ENCODE measurements at regions not wholly inside any gene's neighbourhood (a gene's known extent, or its start where the extent isn't known, plus 50 kb on each side); places are given as distances from the start of the nearest gene placed in this dataset.
"Not testable (repeated sequence)": the region's sequence is repeated elsewhere in the genome, so short reads cannot be mapped to it uniquely, and the experiment has no call there.

- intact Hi-C loops (cut with micrococcal nuclease): no loop called here
- no peak for DNase-seq
- ATAC-seq: no peak
These were observed 58.6 kb downstream of the MAGEA10 start for GRCh38 chrX:152079768-152080167.

- DNase-seq (no peak), ATAC-seq (peak; percentile 45)
- intact Hi-C loops (cut with micrococcal nuclease): no loop called here
These were observed 64.2 kb downstream of the MAGEA10 start for GRCh38 chrX:152074163-152074562.

- ATAC-seq (no peak), DNase-seq (no peak)
- intact Hi-C loops (cut with micrococcal nuclease): no loop called here
These were observed 66.1 kb downstream of the MAGEA10 start for GRCh38 chrX:152072236-152072635.

- ATAC-seq: no peak
- intact Hi-C loops (cut with micrococcal nuclease): no loop called here
- no peak for DNase-seq
These were observed 68.2 kb downstream of the MAGEA10 start for GRCh38 chrX:152070144-152070543.

- DNase-seq: no peak
- ATAC-seq: no peak
- intact Hi-C loops (cut with micrococcal nuclease): no loop called here
These were observed 76.8 kb downstream of the MAGEA10 start for GRCh38 chrX:152061557-152061956.

- DNase-seq (no peak), ATAC-seq (no peak)
- intact Hi-C loops (cut with micrococcal nuclease): no loop called here
These were observed 77.3 kb downstream of the MAGEA10 start for GRCh38 chrX:152061083-152061482.

- ATAC-seq; intact Hi-C loops (cut with micrococcal nuclease); DNase-seq: not testable (repeated sequence)
These were observed 76.1 kb upstream of the GABRE start for GRCh38 chrX:152050623-152051022.

GRCh38 chrX:152044383-152044782 is 69.9 kb upstream of the GABRE start:
- intact Hi-C loops (cut with micrococcal nuclease): loop anchor here (10.0 kb wide), 1 partner anchor 570 kb away; no protein-coding TSS in a partner anchor
- ATAC-seq (no peak), DNase-seq (no peak)

- intact Hi-C loops (cut with micrococcal nuclease): no loop called here
- DNase-seq (no peak), ATAC-seq (no peak)
These were observed 64.3 kb upstream of the GABRE start for GRCh38 chrX:152038804-152039203.

GRCh38 chrX:152037183-152037582 is 62.7 kb upstream of the GABRE start:
- no peak for DNase-seq
- intact Hi-C loops (cut with micrococcal nuclease): no loop called here
- ATAC-seq: no peak

GRCh38 chrX:152031346-152031745 is 56.9 kb upstream of the GABRE start:
- DNase-seq; intact Hi-C loops (cut with micrococcal nuclease); ATAC-seq: not testable (repeated sequence)

GRCh38 chrX:152028579-152028978 is 54.1 kb upstream of the GABRE start:
- no peak for ATAC-seq
- intact Hi-C loops (cut with micrococcal nuclease): no loop called here

GRCh38 chrX:152025656-152026440 is 51.4 kb upstream of the GABRE start:
- DNase-seq (no peak), ATAC-seq (no peak)
- intact Hi-C loops (cut with micrococcal nuclease): no loop called here

More at GRCh38 chrX:152028579-152028978, 54.1 kb upstream of the GABRE start:
- no peak for DNase-seq

- ATAC-seq (no peak), DNase-seq (no peak)
- intact Hi-C loops (cut with micrococcal nuclease): no loop called here
These were observed 50.2 kb upstream of the GABRE start for GRCh38 chrX:152024710-152025109.

Measured in left ventricle myocardium superior (tissue), 1 donor.